Caco-2 (cell line): ENCODE measurements at regions not wholly inside any gene's neighbourhood (a gene's known extent, or its start where the extent isn't known, plus 50 kb on each side); places are given as distances from the start of the nearest gene placed in this dataset.

Experiments
- BruUV-seq: library from RNA; stranded (reverse); fragments of 400-500 nt; replicated peaks from 2 replicates; lab custom pipeline; 2021; lab: Mats Ljungman, UMichigan
- CTCF ChIA-PET: fragments of 300-600 bp; sonication (Branson Sonifier 250); formaldehyde crosslinking; loops from one replicate; lab custom pipeline; 2022; ENCODE audit warnings: antibody characterized with exemption; lab: Charles Lee
- POLR2A ChIA-PET: fragments of 300-600 bp; sonication (Branson Sonifier 250); formaldehyde crosslinking; loops from one replicate; lab custom pipeline; 2022; ENCODE audit warnings: antibody characterized with exemption; lab: Charles Lee
- DNase-seq, 2 experiments: peaks; one replicate each; pipeline versions ENCODE4 v3.0.0 to v3.0.0-alpha.2; 2020 to 2022
- H3K27me3 ChIP-seq: replicated peaks from 2 replicates; pipeline ENCODE4 v1.6.0; 2011; ENCODE audit warnings: low read length; ENCODE audit not compliant: control insufficient read depth, insufficient read depth
- H3K36me3 ChIP-seq: 2 replicates; pipeline ENCODE4 v1.5.1; 2011; ENCODE audit warnings: low read length; ENCODE audit not compliant: control insufficient read depth, insufficient read depth
- H3K4me1 ChIP-seq: fragments of 250-450 bp; sonication (Bioruptor Pico); 2 replicates; pipeline ENCODE4 v1.5.1; 2020; ENCODE audit warnings: mild to moderate bottlenecking
- H3K4me3 ChIP-seq: 2 replicates; pipeline ENCODE4 v1.5.1; 2011; ENCODE audit warnings: low read depth, mild to moderate bottlenecking, control low read depth, low read length
- H3K9me3 ChIP-seq: fragments of 250-450 bp; sonication (Bioruptor Pico); 2 replicates; pipeline ENCODE4 v1.5.1; 2020; ENCODE audit warnings: mild to moderate bottlenecking, moderate library complexity
- H3K27ac Mint-ChIP-seq: one replicate; pipeline ENCODE4 v1.8.0; 2022; ENCODE audit warnings: mixed read lengths; ENCODE audit not compliant: unreplicated experiment
- H3K27me3 Mint-ChIP-seq: one replicate; pipeline ENCODE4 v1.8.0; 2022; ENCODE audit warnings: mixed read lengths; ENCODE audit not compliant: insufficient read depth, unreplicated experiment
- H3K36me3 Mint-ChIP-seq: one replicate; pipeline ENCODE4 v1.8.0; 2022; ENCODE audit warnings: mild to moderate bottlenecking, mixed read lengths; ENCODE audit not compliant: insufficient read depth, unreplicated experiment
- H3K4me1 Mint-ChIP-seq: one replicate; pipeline ENCODE4 v1.8.0; 2022; ENCODE audit warnings: low read depth, mixed read lengths; ENCODE audit not compliant: unreplicated experiment
- H3K4me3 Mint-ChIP-seq: one replicate; pipeline ENCODE4 v1.8.0; 2022; ENCODE audit warnings: mild to moderate bottlenecking, moderate library complexity, mixed read lengths; ENCODE audit not compliant: unreplicated experiment
- H3K9me3 Mint-ChIP-seq: one replicate; pipeline ENCODE4 v1.8.0; 2022; ENCODE audit warnings: mixed read lengths; ENCODE audit not compliant: unreplicated experiment
- CTCF ChIP-seq, 2 experiments: fragments of 200-600 bp in 1 of 2; IDR thresholded peaks; 1 replicate in 1 of 2; 2 replicates in 1 of 2; pipeline versions ENCODE4 v1.5.1 to v1.8.0; 2011 to 2022; ENCODE audit warnings: antibody characterized with exemption in 1 of 2, control low read depth in 1 of 2, inconsistent platforms in 1 of 2, low read depth in 1 of 2, low read length in 1 of 2, mild to moderate bottlenecking in 1 of 2, moderate library complexity in 1 of 2; ENCODE audit not compliant: insufficient read depth in 1 of 2, severe bottlenecking in 1 of 2, unreplicated experiment in 1 of 2
- intact Hi-C: fragments of 100-400 bp; cut with micrococcal nuclease; formaldehyde crosslinking; loops from one replicate; pipeline ENCODE4 v1.10.0; 2022; ENCODE audit not compliant: unreplicated experiment

- TF ChIP-seq CTCF (IDR thresholded peaks at IDR 0.05; ENCODE audit: insufficient read depth in 1 of 2, low read depth in 1 of 2, low read length in 1 of 2, severe bottlenecking in 1 of 2, unreplicated experiment in 1 of 2): no peak
- H3K36me3 Mint-ChIP-seq: no peaks in the 10 kb centered on the region
- POLR2A ChIA-PET: no interaction called here
- intact Hi-C loops: no loop called here
- no peaks in the 10 kb centered on the region for H3K9me3 Mint-ChIP-seq
- BruUV-seq: no TSS peak
- H3K27me3 Mint-ChIP-seq: peaks cover 3% of the 10 kb centered on the region
- no peaks in the 10 kb centered on the region for H3K36me3 ChIP-seq
- H3K27ac Mint-ChIP-seq: no peak overlapping the region
- H3K4me1 Mint-ChIP-seq: no peaks in the 10 kb centered on the region
- no peaks in the 10 kb centered on the region for H3K4me1 ChIP-seq
- no peaks in the 10 kb centered on the region for H3K27me3 ChIP-seq
- H3K9me3 ChIP-seq: no peaks in the 10 kb centered on the region
- no peak overlapping the region for H3K4me3 Mint-ChIP-seq
- CTCF ChIA-PET: no interaction called here
- no peak overlapping the region for H3K4me3 ChIP-seq
- DNase-seq: no peak
Measured at GRCh38 chr5:87094347-87094746, 173.3 kb upstream of the RASA1 start.

GRCh38 chr5:87094833-87095232 lies 172.8 kb upstream of the RASA1 start:
- no peaks in the 10 kb centered on the region for H3K4me1 Mint-ChIP-seq
- H3K4me1 ChIP-seq: no peaks in the 10 kb centered on the region
- ChIA-PET CTCF (no interaction called here), POLR2A (no interaction called here)
- no peaks in the 10 kb centered on the region for H3K36me3 ChIP-seq
- no peak overlapping the region for H3K4me3 ChIP-seq
- TF ChIP-seq CTCF (IDR thresholded peaks at IDR 0.05; ENCODE audit: insufficient read depth in 1 of 2, low read depth in 1 of 2, low read length in 1 of 2, severe bottlenecking in 1 of 2, unreplicated experiment in 1 of 2): no peak
- H3K36me3 Mint-ChIP-seq: no peaks in the 10 kb centered on the region
- no peak for DNase-seq
- no TSS peak for BruUV-seq
- H3K4me3 Mint-ChIP-seq: no peak overlapping the region
- peaks cover 3% of the 10 kb centered on the region for H3K27me3 Mint-ChIP-seq
- H3K27ac Mint-ChIP-seq: no peak overlapping the region
- no peaks in the 10 kb centered on the region for H3K27me3 ChIP-seq
- H3K9me3 ChIP-seq: no peaks in the 10 kb centered on the region
- intact Hi-C loops: no loop called here
- H3K9me3 Mint-ChIP-seq: no peaks in the 10 kb centered on the region

GRCh38 chr5:87095787-87096186 lies 171.9 kb upstream of the RASA1 start:
- H3K4me1 Mint-ChIP-seq: no peaks in the 10 kb centered on the region
- ChIA-PET CTCF (no interaction called here), POLR2A (no interaction called here)
- H3K36me3 ChIP-seq: no peaks in the 10 kb centered on the region
- no peaks in the 10 kb centered on the region for H3K36me3 Mint-ChIP-seq
- no peak for TF ChIP-seq CTCF (IDR thresholded peaks at IDR 0.05; ENCODE audit: insufficient read depth in 1 of 2, low read depth in 1 of 2, low read length in 1 of 2, severe bottlenecking in 1 of 2, unreplicated experiment in 1 of 2)
- no peaks in the 10 kb centered on the region for H3K4me1 ChIP-seq
- H3K9me3 Mint-ChIP-seq: no peaks in the 10 kb centered on the region
- no peaks in the 10 kb centered on the region for H3K9me3 ChIP-seq
- intact Hi-C loops: no loop called here
- no peak for DNase-seq
- H3K27me3 ChIP-seq: no peaks in the 10 kb centered on the region
- peaks cover 3% of the 10 kb centered on the region for H3K27me3 Mint-ChIP-seq
- no peak overlapping the region for H3K27ac Mint-ChIP-seq
- H3K4me3 ChIP-seq: no peak overlapping the region
- no peak overlapping the region for H3K4me3 Mint-ChIP-seq
- no TSS peak for BruUV-seq
